ENCODE measurements at regions not wholly inside any gene's neighbourhood (a gene's known extent, or its start where the extent isn't known, plus 50 kb on each side); places are given as distances from the start of the nearest gene placed in this dataset.

DNA sequence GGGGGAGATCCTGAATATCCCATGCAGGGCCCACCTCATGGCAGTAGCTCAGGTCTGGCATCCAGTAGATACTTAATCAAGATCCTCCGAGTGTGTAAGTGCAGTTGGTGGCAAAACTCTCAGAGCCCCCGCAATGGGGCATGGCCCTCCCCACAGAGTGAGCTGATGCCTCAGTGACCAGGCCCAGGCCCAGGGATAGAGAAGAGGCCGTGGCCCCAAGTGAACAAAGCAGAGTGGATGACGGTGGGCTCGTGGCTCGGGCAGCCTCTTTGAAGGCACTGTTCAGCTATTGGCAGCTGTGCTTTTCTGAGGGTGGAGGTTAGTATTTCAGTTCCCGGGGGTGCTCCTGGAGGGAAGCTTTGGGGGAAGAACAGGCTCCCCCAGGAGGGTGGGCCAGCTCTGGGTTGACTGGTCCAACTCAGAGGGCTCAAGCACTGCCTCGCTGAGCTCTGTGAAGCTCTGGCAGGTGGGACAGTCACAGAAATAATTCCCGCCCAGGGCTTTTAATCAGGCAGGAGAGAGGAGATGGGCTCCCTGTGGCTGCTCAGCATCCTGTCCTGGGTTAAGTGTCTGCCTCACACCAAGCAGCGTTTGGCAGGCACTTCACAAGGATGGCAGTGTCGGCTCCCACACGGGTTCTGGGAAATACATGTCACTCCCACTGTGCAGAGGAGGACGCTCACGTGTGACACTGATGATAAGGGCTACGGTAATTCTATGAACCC lies 583.6 kb downstream of the TCERG1L start:
- TF ChIP-seq, protein P1, sequence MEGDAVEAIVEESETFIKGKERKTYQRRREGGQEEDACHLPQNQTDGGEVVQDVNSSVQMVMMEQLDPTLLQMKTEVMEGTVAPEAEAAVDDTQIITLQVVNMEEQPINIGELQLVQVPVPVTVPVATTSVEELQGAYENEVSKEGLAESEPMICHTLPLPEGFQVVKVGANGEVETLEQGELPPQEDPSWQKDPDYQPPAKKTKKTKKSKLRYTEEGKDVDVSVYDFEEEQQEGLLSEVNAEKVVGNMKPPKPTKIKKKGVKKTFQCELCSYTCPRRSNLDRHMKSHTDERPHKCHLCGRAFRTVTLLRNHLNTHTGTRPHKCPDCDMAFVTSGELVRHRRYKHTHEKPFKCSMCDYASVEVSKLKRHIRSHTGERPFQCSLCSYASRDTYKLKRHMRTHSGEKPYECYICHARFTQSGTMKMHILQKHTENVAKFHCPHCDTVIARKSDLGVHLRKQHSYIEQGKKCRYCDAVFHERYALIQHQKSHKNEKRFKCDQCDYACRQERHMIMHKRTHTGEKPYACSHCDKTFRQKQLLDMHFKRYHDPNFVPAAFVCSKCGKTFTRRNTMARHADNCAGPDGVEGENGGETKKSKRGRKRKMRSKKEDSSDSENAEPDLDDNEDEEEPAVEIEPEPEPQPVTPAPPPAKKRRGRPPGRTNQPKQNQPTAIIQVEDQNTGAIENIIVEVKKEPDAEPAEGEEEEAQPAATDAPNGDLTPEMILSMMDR (conservative IDR thresholded peaks at IDR 0.05 in 1 of 2, IDR thresholded peaks at IDR 0.05 in 1 of 2; ENCODE audit: extremely low read depth in 1 of 2, insufficient read depth in 1 of 2, low read depth in 1 of 2, low read length in 2 of 2): no peak
- TF ChIP-seq EZH2 (IDR thresholded peaks at IDR 0.05; ENCODE audit: borderline replicate concordance, low read length): no peak
